Endothelial cell of umbilical vein (primary cell): ENCODE measurements at regions not wholly inside any gene's neighbourhood (a gene's known extent, or its start where the extent isn't known, plus 50 kb on each side); places are given as distances from the start of the nearest gene placed in this dataset.

Experiments used
- BruUV-seq: library from RNA; stranded (reverse); fragments of 400-500 nt; replicated peaks from 2 replicates; lab custom pipeline; 2021; lab: Mats Ljungman, UMichigan
- CTCF ChIA-PET: fragments of 300-600, 350-600 bp; sonication (Branson Sonifier 250); formaldehyde crosslinking; loops from one replicate; lab custom pipeline; 2021; ENCODE audit warnings: antibody characterized with exemption, inconsistent platforms; lab: Charles Lee
- POLR2A ChIA-PET: fragments of 300-600, 350-600 bp; sonication (Branson Sonifier 250); formaldehyde crosslinking; loops from one replicate; lab custom pipeline; 2021; ENCODE audit warnings: antibody characterized with exemption, inconsistent platforms; lab: Charles Lee
- DNase-seq: peaks from one replicate; pipeline ENCODE4 v3.0.0-alpha.2; 2011; ENCODE audit warnings: low read depth, low spot score
- FAIRE-seq: peaks from 2 replicates; lab custom pipeline; 2011; peaks lifted over from hg19 to GRCh38; lab: Jason Lieb, UNC
- H2AFZ ChIP-seq: 2 replicates; pipeline ENCODE4 v1.6.0; 2012; ENCODE audit warnings: low read depth, low read length, control low read depth, inconsistent platforms
- H3K27ac ChIP-seq: 2 replicates; pipeline ENCODE4 v1.5.1; 2011; ENCODE audit warnings: low read depth, mild to moderate bottlenecking, control low read depth, low read length, moderate library complexity; ENCODE audit not compliant: insufficient read depth
- H3K27me3 ChIP-seq, 2 experiments: 2 replicates each; pipeline versions ENCODE4 v1.6.0 to v1.6.1; 2011; ENCODE audit warnings: low read length in 2 of 2, mixed read lengths in 1 of 2; ENCODE audit not compliant: control insufficient read depth in 2 of 2, insufficient read depth in 2 of 2
- H3K36me3 ChIP-seq, 2 experiments: 2 replicates in 1 of 2; 3 replicates in 1 of 2; pipeline ENCODE4 v1.5.1; 2011; ENCODE audit warnings: low read length in 2 of 2, mild to moderate bottlenecking in 1 of 2, moderate library complexity in 1 of 2; ENCODE audit not compliant: control insufficient read depth in 2 of 2, insufficient read depth in 2 of 2; ENCODE audit errors: extremely low read depth in 1 of 2
- H3K4me1 ChIP-seq: 3 replicates; pipeline ENCODE4 v1.5.1; 2011; ENCODE audit warnings: mild to moderate bottlenecking, low read length; ENCODE audit not compliant: control insufficient read depth, insufficient read depth; ENCODE audit errors: extremely low read depth
- H3K4me2 ChIP-seq: 2 replicates; pipeline ENCODE4 v1.6.1; 2011; ENCODE audit warnings: low read length, control low read depth, mixed read lengths; ENCODE audit not compliant: insufficient read depth
- H3K4me3 ChIP-seq, 3 experiments: fragments of 200-600 bp in 1 of 3; sonication (generic), shearing (Covaris generic) in 1 of 3; replicated peaks in 1 of 3; 2 replicates each; pipeline ENCODE4 v1.5.1; 2011 to 2016; ENCODE audit warnings: control low read depth in 3 of 3, low read length in 3 of 3, mild to moderate bottlenecking in 2 of 3, inconsistent platforms in 1 of 3, low read depth in 1 of 3, moderate library complexity in 1 of 3; ENCODE audit not compliant: insufficient read depth in 1 of 3
- H3K79me2 ChIP-seq: 2 replicates; pipeline ENCODE4 v1.6.0; 2012; ENCODE audit warnings: low read length, inconsistent platforms; ENCODE audit not compliant: control insufficient read depth, insufficient read depth
- H3K9ac ChIP-seq: replicated peaks from 2 replicates; pipeline ENCODE3; 2011; ENCODE audit warnings: low read length, control low read depth; ENCODE audit not compliant: insufficient read depth; ENCODE audit errors: extremely low read depth
- H3K9me1 ChIP-seq: replicated peaks from 3 replicates; pipeline ENCODE4 v1.6.0; 2011; ENCODE audit warnings: mild to moderate bottlenecking, low read length; ENCODE audit not compliant: control insufficient read depth, insufficient read depth; ENCODE audit errors: extremely low read depth
- H3K9me3 ChIP-seq: replicated peaks from 2 replicates; pipeline ENCODE4 v1.5.1; 2012; ENCODE audit warnings: low read length, inconsistent platforms; ENCODE audit not compliant: control insufficient read depth, insufficient read depth
- H4K20me1 ChIP-seq: replicated peaks from 2 replicates; pipeline ENCODE3; 2011; ENCODE audit warnings: mild to moderate bottlenecking, low read length; ENCODE audit not compliant: control insufficient read depth, insufficient read depth; ENCODE audit errors: extremely low read depth
- EZH2 ChIP-seq: IDR thresholded peaks from 2 replicates; pipeline ENCODE4 v1.6.1; 2012; ENCODE audit warnings: borderline replicate concordance, low read depth, mild to moderate bottlenecking, moderate library complexity, low read length, inconsistent platforms; ENCODE audit not compliant: severe bottlenecking
- FOS ChIP-seq: IDR thresholded peaks from 2 replicates; pipeline ENCODE4 v1.6.1; 2011; ENCODE audit warnings: mild to moderate bottlenecking, low read length, moderate library complexity, borderline replicate concordance; ENCODE audit not compliant: insufficient read depth
- GATA2 ChIP-seq: IDR thresholded peaks from 2 replicates; pipeline ENCODE4 v1.7.0; 2011; ENCODE audit warnings: low read depth, mild to moderate bottlenecking, moderate library complexity, mixed read lengths, low read length; ENCODE audit not compliant: insufficient read length, insufficient read depth
- JUN ChIP-seq: IDR thresholded peaks from 2 replicates; pipeline ENCODE4 v1.6.1; 2011; ENCODE audit warnings: borderline replicate concordance, low read depth; ENCODE audit not compliant: insufficient read length, insufficient read depth
- MYC ChIP-seq: IDR thresholded peaks from one replicate; pipeline ENCODE4 v1.6.1; 2011; ENCODE audit warnings: mild to moderate bottlenecking, low read depth, low read length
- POLR2A ChIP-seq: IDR thresholded peaks from 2 replicates; pipeline ENCODE4 v1.6.1; 2012; ENCODE audit warnings: low read depth, mild to moderate bottlenecking, control low read depth, low read length
- POLR2AphosphoS5 ChIP-seq: IDR thresholded peaks from 2 replicates; pipeline ENCODE4 v1.6.1; 2012; ENCODE audit warnings: low read depth, mild to moderate bottlenecking, control low read depth, low read length, moderate library complexity; ENCODE audit not compliant: insufficient read depth
- dilution Hi-C: fragments of 300-500 bp; cut with MboI; formaldehyde crosslinking; loops from one replicate; pipeline ENCODE4 v1.15.0; 2019; ENCODE audit warnings: low sequenced_read_pairs; ENCODE audit not compliant: extremely low pct_ligation_motif_present
- intact Hi-C: fragments of 100-400 bp; cut with micrococcal nuclease; formaldehyde crosslinking; loops from one replicate; pipeline ENCODE4 v1.10.0; 2022
- TF ChIP-seq, protein P1 (sequence below): IDR thresholded peaks from 2 replicates; pipeline ENCODE4 v1.6.1; 2011; ENCODE audit not compliant: insufficient read depth, insufficient read length
- TF ChIP-seq, protein P2 (sequence below), 2 donors: IDR thresholded peaks; 1 replicate in 1 of 2; 2 replicates in 1 of 2; pipeline ENCODE4 v1.5.1; 2011; ENCODE audit warnings: low read length in 2 of 2, mild to moderate bottlenecking in 2 of 2, moderate library complexity in 2 of 2, control low read depth in 1 of 2, inconsistent platforms in 1 of 2, low read depth in 1 of 2; ENCODE audit not compliant: insufficient read depth in 1 of 2; ENCODE audit errors: extremely low read depth in 1 of 2

DNA sequence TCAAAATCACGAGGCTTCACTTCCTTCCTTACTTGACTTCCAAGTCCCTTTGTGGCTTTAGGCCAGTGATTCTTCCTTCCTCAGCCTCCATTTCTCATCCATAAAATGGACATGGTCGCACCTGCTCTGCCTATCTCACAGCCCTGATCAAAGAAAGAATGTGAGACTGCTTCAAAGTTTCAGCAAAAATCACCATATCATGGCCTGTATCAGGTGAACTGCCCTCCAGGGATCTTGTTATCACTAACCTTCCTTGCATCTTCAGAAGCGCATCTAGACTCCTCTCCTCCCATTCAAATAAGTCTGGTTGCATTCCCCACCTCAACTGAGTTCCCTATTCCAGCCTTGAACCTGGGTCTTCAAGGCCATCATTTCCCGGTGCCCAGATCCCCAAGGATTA lies 96.5 kb downstream of the TTC32 start:
- TF ChIP-seq EZH2 (no peak), POLR2AphosphoS5 (no peak), MYC (no peak), POLR2A (no peak), GATA2 (no peak), FOS (no peak), JUN (no peak)
- TF ChIP-seq, protein P1, sequence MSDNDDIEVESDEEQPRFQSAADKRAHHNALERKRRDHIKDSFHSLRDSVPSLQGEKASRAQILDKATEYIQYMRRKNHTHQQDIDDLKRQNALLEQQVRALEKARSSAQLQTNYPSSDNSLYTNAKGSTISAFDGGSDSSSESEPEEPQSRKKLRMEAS, result no peak
- TF ChIP-seq, protein P2, sequence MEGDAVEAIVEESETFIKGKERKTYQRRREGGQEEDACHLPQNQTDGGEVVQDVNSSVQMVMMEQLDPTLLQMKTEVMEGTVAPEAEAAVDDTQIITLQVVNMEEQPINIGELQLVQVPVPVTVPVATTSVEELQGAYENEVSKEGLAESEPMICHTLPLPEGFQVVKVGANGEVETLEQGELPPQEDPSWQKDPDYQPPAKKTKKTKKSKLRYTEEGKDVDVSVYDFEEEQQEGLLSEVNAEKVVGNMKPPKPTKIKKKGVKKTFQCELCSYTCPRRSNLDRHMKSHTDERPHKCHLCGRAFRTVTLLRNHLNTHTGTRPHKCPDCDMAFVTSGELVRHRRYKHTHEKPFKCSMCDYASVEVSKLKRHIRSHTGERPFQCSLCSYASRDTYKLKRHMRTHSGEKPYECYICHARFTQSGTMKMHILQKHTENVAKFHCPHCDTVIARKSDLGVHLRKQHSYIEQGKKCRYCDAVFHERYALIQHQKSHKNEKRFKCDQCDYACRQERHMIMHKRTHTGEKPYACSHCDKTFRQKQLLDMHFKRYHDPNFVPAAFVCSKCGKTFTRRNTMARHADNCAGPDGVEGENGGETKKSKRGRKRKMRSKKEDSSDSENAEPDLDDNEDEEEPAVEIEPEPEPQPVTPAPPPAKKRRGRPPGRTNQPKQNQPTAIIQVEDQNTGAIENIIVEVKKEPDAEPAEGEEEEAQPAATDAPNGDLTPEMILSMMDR (IDR thresholded peaks at IDR 0.05; ENCODE audit: extremely low read depth in 1 of 2, insufficient read depth in 1 of 2, low read depth in 1 of 2, low read length in 2 of 2), result no peak
- no peak overlapping the region for H2AFZ ChIP-seq
- intact Hi-C loops (no loop called here), dilution Hi-C loops (no loop called here)
- H3K4me3 ChIP-seq, result no peak overlapping the region
- no peaks in the 10 kb centered on the region for H3K9me1 ChIP-seq
- H3K36me3 ChIP-seq, result no peaks in the 10 kb centered on the region
- DNase-seq (no peak), FAIRE-seq (no peak)
- no peaks in the 10 kb centered on the region for H4K20me1 ChIP-seq
- ChIA-PET POLR2A (no interaction called here), CTCF (interaction anchor here (0.9 kb wide), 1 partner anchor 34 kb away, joined by 3 read pairs; no protein-coding TSS in a partner anchor)
- H3K79me2 ChIP-seq, result no peaks in the 10 kb centered on the region
- BruUV-seq, result no TSS peak
- no peak overlapping the region for H3K9ac ChIP-seq
- no peaks in the 10 kb centered on the region for H3K27me3 ChIP-seq
- no peak overlapping the region for H3K27ac ChIP-seq
- H3K4me2 ChIP-seq, result no peak overlapping the region
- H3K4me1 ChIP-seq, result peaks cover 13% of the 10 kb centered on the region
- H3K9me3 ChIP-seq, result no peaks in the 10 kb centered on the region
